ENCODE measurements at regions not wholly inside any gene's neighbourhood (a gene's known extent, or its start where the extent isn't known, plus 50 kb on each side); places are given as distances from the start of the nearest gene placed in this dataset.

- TF ChIP-seq CTCF (IDR thresholded peaks at IDR 0.05; ENCODE audit: borderline replicate concordance, extremely low read depth, low read length, poor library complexity, severe bottlenecking) (no peak), EZH2 (IDR thresholded peaks at IDR 0.05; ENCODE audit: borderline replicate concordance, low read depth, low read length, severe bottlenecking) (no peak)
These were observed 1687.5 kb downstream of the EFNB2 start for GRCh38 chr13:104847922-104848321.
